CD4-positive, alpha-beta T cell treated with Interleukin-1 beta for 1 hour (primary cell): ENCODE measurements at regions not wholly inside any gene's neighbourhood (a gene's known extent, or its start where the extent isn't known, plus 50 kb on each side); places are given as distances from the start of the nearest gene placed in this dataset.
"Not testable (repeated sequence)": the region's sequence is repeated elsewhere in the genome, so short reads cannot be mapped to it uniquely, and the experiment has no call there.

Source experiments
- DNase-seq, 2 donors: peaks; one replicate each; pipeline ENCODE4 v3.0.0-alpha.2; 2020 to 2022

GRCh38 chr3:194886836-194887235 is 201.2 kb downstream of the FAM43A start:
- DNase-seq = no peak

GRCh38 chr3:194888062-194888461 is 202.4 kb downstream of the FAM43A start:
- not testable (repeated sequence) for DNase-seq

- no peak for DNase-seq
Measured at GRCh38 chr3:194888916-194889315, 203.2 kb downstream of the FAM43A start.

GRCh38 chr3:194890091-194890490 is 204.4 kb downstream of the FAM43A start:
- DNase-seq = no peak

- DNase-seq = no peak
Measured at GRCh38 chr3:194893121-194893987, 207.7 kb downstream of the FAM43A start.

GRCh38 chr3:194894538-194894937 is 208.9 kb downstream of the FAM43A start:
- DNase-seq = no peak

- DNase-seq = no peak
Measured at GRCh38 chr3:194900854-194901522, 215.3 kb downstream of the FAM43A start.

- not testable (repeated sequence) for DNase-seq
Measured at GRCh38 chr3:194903447-194903846, 217.8 kb downstream of the FAM43A start.

GRCh38 chr3:194904999-194905398 is 219.3 kb downstream of the FAM43A start:
- DNase-seq = not testable (repeated sequence)

- no peak for DNase-seq
Measured at GRCh38 chr3:194905696-194906095, 220.0 kb downstream of the FAM43A start.

GRCh38 chr3:194906229-194906629 is 220.5 kb downstream of the FAM43A start:
- DNase-seq = no peak

- no peak for DNase-seq
Measured at GRCh38 chr3:194906970-194907629, 221.4 kb downstream of the FAM43A start.

- no peak for DNase-seq
Measured at GRCh38 chr3:194907811-194908210, 222.1 kb downstream of the FAM43A start.

GRCh38 chr3:194908496-194908895 is 222.8 kb downstream of the FAM43A start:
- no peak for DNase-seq

GRCh38 chr3:194908972-194909371 is 223.3 kb downstream of the FAM43A start:
- DNase-seq = no peak

GRCh38 chr3:194910414-194910984 is 224.8 kb downstream of the FAM43A start:
- DNase-seq = no peak

- no peak for DNase-seq
Measured at GRCh38 chr3:194913316-194913715, 227.6 kb downstream of the FAM43A start.

GRCh38 chr3:194924889-194925288 is 239.2 kb downstream of the FAM43A start:
- DNase-seq = not testable (repeated sequence)

- DNase-seq = no peak
Measured at GRCh38 chr3:194925614-194926013, 239.9 kb downstream of the FAM43A start.

- DNase-seq = no peak
Measured at GRCh38 chr3:194928227-194928626, 242.5 kb downstream of the FAM43A start.

GRCh38 chr3:194928831-194929577 is 243.3 kb downstream of the FAM43A start:
- peak in 1 of 2 donors; percentile 9 for DNase-seq

GRCh38 chr3:194929578-194929960 is 243.9 kb downstream of the FAM43A start:
- DNase-seq = no peak
